Neural crest cell (in vitro differentiated cells): ENCODE measurements at regions not wholly inside any gene's neighbourhood (a gene's known extent, or its start where the extent isn't known, plus 50 kb on each side); places are given as distances from the start of the nearest gene placed in this dataset.

ENCODE experiments used
- DNase-seq: peaks from one replicate; pipeline ENCODE4 v3.0.0; 2021; ENCODE audit warnings: low read depth, mixed read lengths, low spot score
- H3K27ac Mint-ChIP-seq: one replicate; pipeline ENCODE4 v1.8.0; 2021; ENCODE audit warnings: mild to moderate bottlenecking, mixed read lengths; ENCODE audit not compliant: unreplicated experiment
- H3K27me3 Mint-ChIP-seq: 2 replicates; pipeline ENCODE4 v1.8.0; 2021; ENCODE audit warnings: low read depth, mild to moderate bottlenecking, mixed read lengths
- H3K36me3 Mint-ChIP-seq: 2 replicates; pipeline ENCODE4 v1.8.0; 2021; ENCODE audit warnings: low read depth, mild to moderate bottlenecking, mixed read lengths
- H3K4me1 Mint-ChIP-seq: 2 replicates; pipeline ENCODE4 v1.8.0; 2021; ENCODE audit warnings: mixed read lengths
- H3K4me3 Mint-ChIP-seq: one replicate; pipeline ENCODE4 v1.8.0; 2021; ENCODE audit warnings: mild to moderate bottlenecking, mixed read lengths
- H3K9me3 Mint-ChIP-seq: 2 replicates; pipeline ENCODE4 v1.8.0; 2021; ENCODE audit warnings: mixed read lengths
- TF ChIP-seq, protein P1 (sequence below): fragments of 200-600 bp; sonication (generic); conservative IDR thresholded peaks from 2 replicates; pipeline ENCODE4 v1.5.0; 2021; ENCODE audit warnings: antibody characterized with exemption, mild to moderate bottlenecking

DNA sequence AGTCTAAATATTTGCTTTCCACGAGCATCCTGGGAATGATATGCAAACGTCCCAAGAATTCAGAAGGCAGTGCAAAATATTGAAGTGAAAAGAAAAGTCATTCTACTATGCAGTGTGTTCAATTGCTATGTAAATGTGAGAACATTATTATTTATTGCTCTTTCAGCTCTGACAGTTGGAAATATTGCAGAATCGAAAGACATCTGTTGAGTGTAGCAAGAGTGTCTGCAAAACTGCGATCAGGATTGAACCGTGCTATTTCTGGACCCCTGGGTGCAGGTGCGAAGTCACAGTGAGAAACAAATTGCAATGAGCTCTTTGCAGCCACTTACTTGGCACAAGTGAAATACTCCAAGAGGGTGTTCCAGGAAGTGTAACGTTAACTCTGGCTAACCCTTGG lies 566.4 kb downstream of the AJAP1 start:
- DNase-seq: no peak
- Mint-ChIP-seq H3K9me3 (no peaks in the 10 kb centered on the region), H3K36me3 (no peaks in the 10 kb centered on the region), H3K27me3 (peaks cover 25% of the 10 kb centered on the region), H3K4me1 (peaks cover 14% of the 10 kb centered on the region), H3K4me3 (no peak overlapping the region), H3K27ac (no peak overlapping the region)
- TF ChIP-seq, protein P1, sequence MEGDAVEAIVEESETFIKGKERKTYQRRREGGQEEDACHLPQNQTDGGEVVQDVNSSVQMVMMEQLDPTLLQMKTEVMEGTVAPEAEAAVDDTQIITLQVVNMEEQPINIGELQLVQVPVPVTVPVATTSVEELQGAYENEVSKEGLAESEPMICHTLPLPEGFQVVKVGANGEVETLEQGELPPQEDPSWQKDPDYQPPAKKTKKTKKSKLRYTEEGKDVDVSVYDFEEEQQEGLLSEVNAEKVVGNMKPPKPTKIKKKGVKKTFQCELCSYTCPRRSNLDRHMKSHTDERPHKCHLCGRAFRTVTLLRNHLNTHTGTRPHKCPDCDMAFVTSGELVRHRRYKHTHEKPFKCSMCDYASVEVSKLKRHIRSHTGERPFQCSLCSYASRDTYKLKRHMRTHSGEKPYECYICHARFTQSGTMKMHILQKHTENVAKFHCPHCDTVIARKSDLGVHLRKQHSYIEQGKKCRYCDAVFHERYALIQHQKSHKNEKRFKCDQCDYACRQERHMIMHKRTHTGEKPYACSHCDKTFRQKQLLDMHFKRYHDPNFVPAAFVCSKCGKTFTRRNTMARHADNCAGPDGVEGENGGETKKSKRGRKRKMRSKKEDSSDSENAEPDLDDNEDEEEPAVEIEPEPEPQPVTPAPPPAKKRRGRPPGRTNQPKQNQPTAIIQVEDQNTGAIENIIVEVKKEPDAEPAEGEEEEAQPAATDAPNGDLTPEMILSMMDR: no peak

- Mint-ChIP-seq H3K4me1 (peaks cover 10% of the 10 kb centered on the region), H3K36me3 (no peaks in the 10 kb centered on the region), H3K9me3 (no peaks in the 10 kb centered on the region), H3K4me3 (no peak overlapping the region), H3K27me3 (peaks cover 26% of the 10 kb centered on the region), H3K27ac (no peak overlapping the region)
- DNase-seq: no peak
- TF ChIP-seq, protein P1: no peak
These were observed 566.0 kb downstream of the AJAP1 start for GRCh38 chr1:5220421-5220820.

DNA sequence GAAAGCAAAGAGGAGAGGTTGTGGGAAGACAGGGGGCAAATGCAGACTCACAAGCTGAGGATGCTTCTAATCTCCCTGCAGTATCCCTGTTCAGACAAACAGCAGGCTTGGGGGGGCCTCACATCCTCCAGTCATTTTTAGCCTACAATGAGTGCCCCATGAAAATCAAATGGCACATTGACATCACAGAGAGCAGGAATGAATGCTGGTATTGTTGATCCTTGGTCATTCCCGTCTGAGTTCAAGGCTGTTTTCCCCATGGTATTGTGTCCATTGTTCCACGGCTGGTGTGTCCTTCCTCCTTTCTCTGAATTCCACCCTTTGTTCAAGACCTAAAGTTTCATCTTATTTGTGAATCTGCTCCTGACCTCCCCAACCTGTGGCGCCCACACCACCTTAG lies 545.6 kb downstream of the AJAP1 start:
- H3K4me3 Mint-ChIP-seq: peak overlapping the region; percentile 5
- peaks cover 4% of the 10 kb centered on the region for H3K9me3 Mint-ChIP-seq
- TF ChIP-seq, protein P1: no peak
- peaks cover 2% of the 10 kb centered on the region for H3K27me3 Mint-ChIP-seq
- no peak for DNase-seq
- H3K36me3 Mint-ChIP-seq: no peaks in the 10 kb centered on the region
- H3K4me1 Mint-ChIP-seq: peaks cover 31% of the 10 kb centered on the region
- peak overlapping the region; percentile 95 for H3K27ac Mint-ChIP-seq

DNA sequence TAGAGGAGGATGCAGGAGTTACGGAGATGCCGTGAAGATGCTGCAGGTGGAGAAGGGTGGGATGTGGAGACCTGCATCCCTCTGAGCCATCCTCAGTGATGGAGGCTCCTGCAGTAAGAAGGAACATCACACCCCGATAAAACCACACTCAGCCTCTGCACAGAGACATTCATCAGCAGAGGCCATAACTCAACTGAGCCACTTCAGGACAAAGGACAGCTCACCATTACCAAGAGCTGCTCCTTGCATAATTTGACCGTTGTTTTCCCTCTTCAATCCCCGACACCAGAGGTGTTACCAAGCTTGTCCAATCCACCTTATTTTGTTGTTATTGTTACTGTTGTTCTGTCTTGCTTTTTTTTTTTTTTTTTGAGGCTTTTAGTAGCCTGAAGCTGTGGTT lies 543.9 kb downstream of the AJAP1 start:
- no peak for DNase-seq
- H3K9me3 Mint-ChIP-seq: no peaks in the 10 kb centered on the region
- H3K4me3 Mint-ChIP-seq: no peak overlapping the region
- TF ChIP-seq, protein P1: no peak
- H3K27me3 Mint-ChIP-seq: no peaks in the 10 kb centered on the region
- H3K36me3 Mint-ChIP-seq: no peaks in the 10 kb centered on the region
- peaks cover 40% of the 10 kb centered on the region for H3K4me1 Mint-ChIP-seq
- no peak overlapping the region for H3K27ac Mint-ChIP-seq

GRCh38 chr1:5191470-5191869 lies 537.1 kb downstream of the AJAP1 start:
- TF ChIP-seq, protein P1: no peak
- Mint-ChIP-seq H3K4me1 (peaks cover 23% of the 10 kb centered on the region), H3K4me3 (no peak overlapping the region), H3K9me3 (no peaks in the 10 kb centered on the region), H3K36me3 (no peaks in the 10 kb centered on the region), H3K27ac (no peak overlapping the region), H3K27me3 (no peaks in the 10 kb centered on the region)
- no peak for DNase-seq

GRCh38 chr1:5189384-5189783 lies 535.0 kb downstream of the AJAP1 start:
- Mint-ChIP-seq H3K4me3 (no peak overlapping the region), H3K9me3 (no peaks in the 10 kb centered on the region), H3K27ac (no peak overlapping the region), H3K27me3 (peaks cover 7% of the 10 kb centered on the region), H3K4me1 (peaks cover 23% of the 10 kb centered on the region), H3K36me3 (no peaks in the 10 kb centered on the region)
- no peak for DNase-seq
- TF ChIP-seq, protein P1: no peak
